ENCODE measurements at regions not wholly inside any gene's neighbourhood (a gene's known extent, or its start where the extent isn't known, plus 50 kb on each side); places are given as distances from the start of the nearest gene placed in this dataset.

DNA sequence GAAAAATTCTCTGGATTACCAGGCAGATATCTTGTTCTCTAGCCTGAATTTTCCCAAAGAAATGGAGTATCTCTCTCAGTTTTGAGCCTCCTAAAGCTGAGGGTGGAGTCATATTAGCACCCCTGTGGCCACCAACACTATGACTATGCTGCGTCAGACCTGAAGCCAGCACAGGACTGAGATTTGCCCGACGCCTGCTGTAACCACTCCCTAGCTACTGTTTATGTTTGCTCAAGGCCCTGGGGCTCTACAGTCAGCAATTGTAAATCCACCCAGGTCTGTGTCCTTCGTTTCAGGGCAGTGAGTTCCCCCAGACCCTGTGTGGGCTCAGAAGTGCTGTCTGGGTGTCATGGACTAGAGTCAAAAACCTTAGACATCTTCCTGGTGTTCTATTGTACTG lies 61.4 kb downstream of the ZXDA start:
- no peak overlapping the region for H3K4me2 ChIP-seq (ENCODE audit: low read length)
- H3K4me3 ChIP-seq (ENCODE audit: low read length), result no peak overlapping the region
- H3K36me3 ChIP-seq (ENCODE audit: insufficient read depth, low read length), result no peaks in the 10 kb centered on the region
- H3K9ac ChIP-seq (ENCODE audit: low read depth, low read length), result no peak overlapping the region
- H3K9me3 ChIP-seq (replicated peaks; ENCODE audit: low read length), result no peaks in the 10 kb centered on the region
- no peaks in the 10 kb centered on the region for H3K4me1 ChIP-seq (ENCODE audit: control insufficient read depth, insufficient read depth, low read length)
- no peaks in the 10 kb centered on the region for H3K27me3 ChIP-seq (ENCODE audit: control insufficient read depth, insufficient read depth, low read length)

DNA sequence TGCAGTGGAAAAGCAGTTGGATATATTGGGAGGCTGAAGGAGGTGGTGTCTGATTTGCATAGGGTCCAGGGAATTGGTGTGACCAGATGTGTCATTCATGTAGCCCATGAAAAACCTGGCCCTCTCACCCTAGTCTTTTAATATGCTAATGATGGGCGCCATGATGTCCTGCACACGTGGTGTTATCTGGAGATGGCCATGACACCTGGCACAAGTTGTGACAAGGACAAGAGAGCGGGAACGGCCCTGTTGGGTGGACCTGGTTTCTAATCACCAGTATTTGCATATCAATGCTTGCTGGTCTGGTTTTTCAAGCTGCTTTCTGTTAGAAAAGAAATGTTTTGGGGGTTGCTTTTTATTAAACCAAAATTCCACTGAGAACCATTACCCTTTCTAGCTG lies 87.4 kb downstream of the ZXDA start:
- peak overlapping the region; percentile 76 for H3K4me2 ChIP-seq (ENCODE audit: low read length)
- H3K4me1 ChIP-seq (ENCODE audit: control insufficient read depth, insufficient read depth, low read length), result no peaks in the 10 kb centered on the region
- no peaks in the 10 kb centered on the region for H3K36me3 ChIP-seq (ENCODE audit: insufficient read depth, low read length)
- H3K9me3 ChIP-seq (replicated peaks; ENCODE audit: low read length), result no peaks in the 10 kb centered on the region
- H3K4me3 ChIP-seq (ENCODE audit: low read length), result no peak overlapping the region
- peaks cover 8% of the 10 kb centered on the region for H3K27me3 ChIP-seq (ENCODE audit: control insufficient read depth, insufficient read depth, low read length)
- H3K9ac ChIP-seq (ENCODE audit: low read depth, low read length), result no peak overlapping the region

DNA sequence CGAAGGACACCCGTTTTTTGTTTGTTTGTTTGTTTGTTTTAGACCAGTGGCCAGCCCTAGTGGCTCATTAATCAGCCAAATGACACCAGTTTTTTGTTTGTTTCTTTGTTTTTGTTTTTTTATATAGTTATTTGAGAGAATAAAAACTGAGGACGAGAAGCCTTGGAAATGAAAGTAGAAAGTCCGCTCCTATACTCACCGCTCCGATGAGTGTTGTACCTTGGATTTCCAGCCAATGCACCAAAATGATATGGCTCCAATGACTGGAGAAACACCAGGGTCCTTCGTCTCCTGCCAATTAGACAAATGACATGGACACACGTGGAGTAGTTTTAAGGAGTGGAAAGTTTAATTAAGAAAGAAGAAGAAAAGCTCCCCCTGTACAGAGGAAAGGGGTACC lies 87.9 kb downstream of the ZXDA start:
- peaks cover 8% of the 10 kb centered on the region for H3K27me3 ChIP-seq (ENCODE audit: control insufficient read depth, insufficient read depth, low read length)
- H3K36me3 ChIP-seq (ENCODE audit: insufficient read depth, low read length), result no peaks in the 10 kb centered on the region
- H3K4me2 ChIP-seq (ENCODE audit: low read length), result peak overlapping the region; percentile 76
- no peak overlapping the region for H3K9ac ChIP-seq (ENCODE audit: low read depth, low read length)
- peak overlapping the region; percentile 58 for H3K4me3 ChIP-seq (ENCODE audit: low read length)
- no peaks in the 10 kb centered on the region for H3K4me1 ChIP-seq (ENCODE audit: control insufficient read depth, insufficient read depth, low read length)
- no peaks in the 10 kb centered on the region for H3K9me3 ChIP-seq (replicated peaks; ENCODE audit: low read length)

DNA sequence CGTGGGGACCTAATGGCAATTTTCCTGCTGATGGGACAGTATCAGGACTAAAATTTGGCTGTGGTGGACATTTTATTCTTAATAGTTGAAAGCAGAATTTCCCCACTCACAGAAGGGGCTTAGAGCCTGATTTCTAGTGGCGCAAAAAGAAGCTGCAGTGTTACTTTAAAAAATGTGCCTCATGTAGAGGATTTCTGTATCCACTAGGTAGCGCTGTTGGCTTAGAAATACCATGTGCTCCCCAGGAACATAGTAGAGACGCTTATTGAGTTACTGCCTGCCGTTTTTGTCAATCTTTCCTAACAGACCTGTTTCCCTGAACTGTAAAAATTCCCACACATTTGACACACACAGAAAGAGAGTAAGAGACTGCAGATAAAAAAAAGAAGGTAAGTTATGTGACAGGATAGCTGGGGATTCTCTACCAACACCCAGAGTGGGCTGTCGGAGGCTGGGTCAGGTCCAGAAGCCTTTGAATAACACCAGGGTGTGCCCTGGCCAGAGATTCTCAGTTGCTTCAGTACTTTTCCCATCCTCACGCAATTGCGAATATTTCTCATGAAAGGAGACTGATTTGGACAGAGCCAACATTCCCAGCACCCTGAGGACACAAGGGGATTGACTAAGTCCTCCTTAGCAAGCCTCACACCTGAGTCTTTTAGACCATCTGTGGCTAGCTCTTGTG lies 88.4 kb downstream of the ZXDA start:
- H3K4me3 ChIP-seq (ENCODE audit: low read length), result peak overlapping the region; percentile 58
- H3K9me3 ChIP-seq (replicated peaks; ENCODE audit: low read length), result no peaks in the 10 kb centered on the region
- H3K9ac ChIP-seq (ENCODE audit: low read depth, low read length), result no peak overlapping the region
- peaks cover 8% of the 10 kb centered on the region for H3K27me3 ChIP-seq (ENCODE audit: control insufficient read depth, insufficient read depth, low read length)
- H3K4me2 ChIP-seq (ENCODE audit: low read length), result peak overlapping the region; percentile 76
- H3K36me3 ChIP-seq (ENCODE audit: insufficient read depth, low read length), result no peaks in the 10 kb centered on the region
- no peaks in the 10 kb centered on the region for H3K4me1 ChIP-seq (ENCODE audit: control insufficient read depth, insufficient read depth, low read length)

DNA sequence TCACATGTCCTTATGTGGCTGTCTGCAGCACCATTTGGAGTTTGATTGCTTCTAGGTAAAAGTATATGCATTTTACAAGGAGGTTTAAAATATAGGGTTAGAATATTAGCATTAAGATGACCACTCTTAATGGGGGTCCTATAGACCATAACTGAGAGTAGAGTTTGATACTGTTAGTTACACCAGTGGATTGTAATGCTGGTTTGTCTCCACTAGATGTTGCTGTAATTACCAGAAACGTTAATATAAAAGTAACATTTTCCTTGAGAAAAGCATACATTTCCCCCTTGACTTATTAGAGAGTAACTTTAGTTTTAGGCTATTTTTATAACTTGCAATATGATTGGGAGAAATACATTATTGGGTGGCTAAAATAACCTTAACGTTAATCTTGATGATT lies 93.0 kb downstream of the ZXDA start:
- Histone ChIP-seq H3K9ac (ENCODE audit: low read depth, low read length) (no peak overlapping the region), H3K4me2 (ENCODE audit: low read length) (no peak overlapping the region), H3K9me3 (replicated peaks; ENCODE audit: low read length) (peaks cover 2% of the 10 kb centered on the region), H3K27me3 (ENCODE audit: control insufficient read depth, insufficient read depth, low read length) (peaks cover 8% of the 10 kb centered on the region), H3K4me1 (ENCODE audit: control insufficient read depth, insufficient read depth, low read length) (no peaks in the 10 kb centered on the region), H3K36me3 (ENCODE audit: insufficient read depth, low read length) (no peaks in the 10 kb centered on the region), H3K4me3 (ENCODE audit: low read length) (no peak overlapping the region)

DNA sequence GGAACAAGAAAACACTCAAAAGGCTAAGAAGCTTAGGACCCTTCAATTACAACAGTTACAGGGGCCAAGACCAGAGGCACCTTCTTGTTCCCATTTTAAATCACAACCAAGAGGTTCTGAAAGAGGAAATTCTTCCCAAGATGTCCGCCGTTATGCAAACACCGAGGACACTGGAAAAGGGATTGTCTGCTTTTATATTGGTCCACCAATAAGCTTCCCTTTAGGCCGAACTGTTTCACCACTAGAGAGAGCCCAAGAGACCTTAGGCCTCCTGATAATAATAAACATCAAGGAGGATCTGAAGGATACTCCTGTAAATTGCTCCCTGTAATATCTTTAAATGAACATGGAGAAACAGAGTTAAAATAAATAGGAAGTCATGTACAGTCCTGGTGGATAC lies 92.6 kb upstream of the NLRP2B start:
- no peaks in the 10 kb centered on the region for H3K9me3 ChIP-seq (replicated peaks; ENCODE audit: low read length)
- H3K4me2 ChIP-seq (ENCODE audit: low read length), result no peak overlapping the region
- no peaks in the 10 kb centered on the region for H3K27me3 ChIP-seq (ENCODE audit: control insufficient read depth, insufficient read depth, low read length)
- no peaks in the 10 kb centered on the region for H3K4me1 ChIP-seq (ENCODE audit: control insufficient read depth, insufficient read depth, low read length)
- H3K9ac ChIP-seq (ENCODE audit: low read depth, low read length), result no peak overlapping the region
- no peak overlapping the region for H3K4me3 ChIP-seq (ENCODE audit: low read length)
- no peaks in the 10 kb centered on the region for H3K36me3 ChIP-seq (ENCODE audit: insufficient read depth, low read length)

DNA sequence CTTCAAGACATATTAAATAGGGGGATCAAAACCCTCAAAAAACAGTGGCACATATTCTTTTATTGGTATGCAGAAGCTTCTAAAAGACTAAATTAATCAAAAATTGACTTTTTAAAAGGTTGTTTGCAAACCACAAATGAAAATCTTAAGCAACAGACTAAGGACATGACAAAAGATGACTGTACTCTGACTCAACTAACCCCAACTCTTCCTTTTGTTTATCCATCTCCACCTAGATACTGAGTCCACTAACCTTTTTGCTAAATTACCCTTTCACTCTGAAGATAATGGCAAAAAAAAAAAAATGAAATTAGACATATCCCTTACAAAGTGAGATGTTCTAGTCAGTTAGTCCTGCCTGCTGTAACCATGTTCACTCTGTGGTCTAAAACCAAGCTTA lies 91.6 kb upstream of the NLRP2B start:
- Histone ChIP-seq H3K9ac (ENCODE audit: low read depth, low read length) (no peak overlapping the region), H3K9me3 (replicated peaks; ENCODE audit: low read length) (no peaks in the 10 kb centered on the region), H3K4me3 (ENCODE audit: low read length) (no peak overlapping the region), H3K4me1 (ENCODE audit: control insufficient read depth, insufficient read depth, low read length) (no peaks in the 10 kb centered on the region), H3K4me2 (ENCODE audit: low read length) (no peak overlapping the region), H3K27me3 (ENCODE audit: control insufficient read depth, insufficient read depth, low read length) (no peaks in the 10 kb centered on the region), H3K36me3 (ENCODE audit: insufficient read depth, low read length) (no peaks in the 10 kb centered on the region)

DNA sequence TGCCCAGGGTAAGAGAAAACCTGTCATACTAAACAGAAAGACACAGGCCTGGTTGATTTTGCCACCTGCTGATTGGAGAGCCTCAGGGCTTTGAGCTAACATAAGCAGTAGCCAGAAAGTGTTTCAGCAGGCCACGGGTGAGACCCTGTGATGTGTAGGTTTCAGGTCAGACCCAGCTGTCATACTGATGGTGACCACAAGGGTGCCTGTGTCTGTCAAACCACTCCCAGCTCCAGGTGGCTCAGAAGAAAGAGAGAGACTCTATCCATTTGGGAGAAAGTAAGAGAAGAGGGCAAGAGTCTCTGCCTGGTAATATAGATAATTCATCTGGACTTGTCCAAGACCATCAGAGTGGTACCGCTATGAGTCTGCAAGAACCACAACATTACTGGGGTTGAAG lies 72.8 kb upstream of the NLRP2B start:
- Histone ChIP-seq H3K27me3 (ENCODE audit: control insufficient read depth, insufficient read depth, low read length) (no peaks in the 10 kb centered on the region), H3K4me2 (ENCODE audit: low read length) (no peak overlapping the region), H3K4me3 (ENCODE audit: low read length) (no peak overlapping the region), H3K36me3 (ENCODE audit: insufficient read depth, low read length) (no peaks in the 10 kb centered on the region), H3K9me3 (replicated peaks; ENCODE audit: low read length) (peaks cover 3% of the 10 kb centered on the region), H3K9ac (ENCODE audit: low read depth, low read length) (no peak overlapping the region), H3K4me1 (ENCODE audit: control insufficient read depth, insufficient read depth, low read length) (no peaks in the 10 kb centered on the region)

DNA sequence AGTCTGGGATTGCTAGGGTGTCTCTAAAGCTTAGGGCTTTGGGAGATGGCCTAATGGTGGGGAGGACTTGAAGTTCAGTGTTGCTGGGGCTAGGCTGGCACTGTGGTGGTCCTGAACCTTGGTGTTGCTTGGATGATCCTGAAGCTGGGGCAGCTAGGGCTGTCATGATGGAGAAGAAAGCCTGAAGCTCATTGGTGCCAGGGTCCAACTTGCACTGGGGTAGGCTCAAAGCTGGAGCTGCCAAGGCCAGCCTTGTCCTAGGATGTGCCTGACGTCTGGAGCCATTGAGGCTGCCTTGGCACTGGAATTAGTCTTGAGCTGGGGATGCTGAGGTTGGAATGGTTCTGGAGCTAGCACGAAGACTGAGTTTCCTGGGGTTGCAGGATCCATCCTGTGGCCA lies 61.0 kb upstream of the NLRP2B start:
- no peak overlapping the region for H3K4me3 ChIP-seq (ENCODE audit: low read length)
- no peaks in the 10 kb centered on the region for H3K4me1 ChIP-seq (ENCODE audit: control insufficient read depth, insufficient read depth, low read length)
- H3K9me3 ChIP-seq (replicated peaks; ENCODE audit: low read length), result no peaks in the 10 kb centered on the region
- H3K9ac ChIP-seq (ENCODE audit: low read depth, low read length), result no peak overlapping the region
- H3K4me2 ChIP-seq (ENCODE audit: low read length), result no peak overlapping the region
- no peaks in the 10 kb centered on the region for H3K36me3 ChIP-seq (ENCODE audit: insufficient read depth, low read length)
- no peaks in the 10 kb centered on the region for H3K27me3 ChIP-seq (ENCODE audit: control insufficient read depth, insufficient read depth, low read length)

DNA sequence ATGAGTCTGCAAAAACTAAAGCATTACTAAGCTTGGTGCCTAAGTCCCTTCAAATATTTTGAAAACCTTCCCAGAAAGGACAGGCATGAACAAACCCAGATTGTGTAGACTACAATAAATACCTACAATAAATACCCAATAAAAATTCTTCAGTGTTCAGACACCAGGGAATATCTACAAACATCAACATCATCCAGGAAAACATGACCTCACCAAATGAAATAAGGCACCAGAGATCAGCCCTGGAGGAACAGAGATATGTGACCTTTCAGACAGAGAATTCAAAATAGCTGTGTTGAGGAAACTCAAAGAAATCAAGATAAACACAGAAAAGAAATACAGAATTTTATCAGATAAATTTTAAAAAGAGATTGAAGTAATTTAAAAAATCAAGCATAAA lies 57.8 kb upstream of the NLRP2B start:
- Histone ChIP-seq H3K9ac (ENCODE audit: low read depth, low read length) (no peak overlapping the region), H3K4me2 (ENCODE audit: low read length) (no peak overlapping the region), H3K9me3 (replicated peaks; ENCODE audit: low read length) (no peaks in the 10 kb centered on the region), H3K4me3 (ENCODE audit: low read length) (no peak overlapping the region), H3K27me3 (ENCODE audit: control insufficient read depth, insufficient read depth, low read length) (no peaks in the 10 kb centered on the region), H3K4me1 (ENCODE audit: control insufficient read depth, insufficient read depth, low read length) (no peaks in the 10 kb centered on the region), H3K36me3 (ENCODE audit: insufficient read depth, low read length) (no peaks in the 10 kb centered on the region)

Data from skeletal muscle satellite cell (primary cell).